ENCODE measurements at regions not wholly inside any gene's neighbourhood (a gene's known extent, or its start where the extent isn't known, plus 50 kb on each side); places are given as distances from the start of the nearest gene placed in this dataset.
A peak's percentile ranks its signal among the peaks of the same experiment; 100 is the strongest.
"Not testable (repeated sequence)": the region's sequence is repeated elsewhere in the genome, so short reads cannot be mapped to it uniquely, and the experiment has no call there.

DNA sequence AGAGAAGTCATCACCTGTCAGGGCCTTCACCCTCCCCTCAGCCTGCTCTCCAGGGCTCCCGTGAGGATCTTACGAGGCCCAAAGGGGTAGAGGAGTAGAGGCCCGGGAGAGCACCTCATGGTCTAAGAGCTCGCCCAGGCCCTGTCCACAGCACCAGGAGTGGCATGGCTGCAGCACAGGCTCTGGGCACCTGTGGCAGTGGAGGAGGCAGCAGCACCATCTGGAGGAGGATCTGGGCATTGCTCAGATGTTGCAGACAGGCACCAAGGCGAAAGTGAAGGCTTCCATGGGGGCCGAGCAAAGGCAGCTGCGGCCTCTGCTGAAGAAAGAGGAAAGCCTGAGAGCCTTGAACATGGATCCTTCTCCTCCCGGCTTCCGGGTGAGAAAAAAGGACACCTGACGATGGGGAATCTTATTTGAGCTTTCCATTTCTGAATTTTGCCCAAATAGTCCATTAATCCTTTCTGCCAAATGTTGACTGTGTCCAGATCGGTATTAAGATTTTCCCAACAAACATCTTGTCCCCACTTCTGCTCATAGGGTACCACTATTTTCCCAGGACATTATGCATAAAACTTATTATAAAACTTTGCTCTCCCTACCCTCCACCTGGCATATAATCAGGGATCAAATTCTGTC, 604.7 kb downstream of the PTPRC start:
- peak; percentile 80 for DNase-seq

DNA sequence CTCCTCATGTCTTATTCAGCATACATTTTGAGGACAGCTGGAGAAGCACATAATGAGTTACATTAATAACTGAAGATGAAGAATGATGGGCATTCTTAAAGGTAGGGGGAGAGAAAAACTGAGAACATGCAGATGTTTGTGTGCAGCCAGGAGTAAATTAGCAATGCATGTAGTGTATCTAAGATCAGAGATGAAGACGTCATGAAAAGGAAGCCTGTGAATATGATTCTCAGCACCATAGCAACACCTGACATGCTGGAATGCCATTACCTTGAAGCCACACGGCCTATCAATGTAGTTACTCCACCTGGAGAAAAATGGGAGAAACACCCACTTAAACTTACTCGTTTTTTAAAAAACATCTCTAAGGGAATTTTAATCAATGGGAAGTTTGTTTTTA, 607.1 kb downstream of the PTPRC start:
- DNase-seq = no peak

DNA sequence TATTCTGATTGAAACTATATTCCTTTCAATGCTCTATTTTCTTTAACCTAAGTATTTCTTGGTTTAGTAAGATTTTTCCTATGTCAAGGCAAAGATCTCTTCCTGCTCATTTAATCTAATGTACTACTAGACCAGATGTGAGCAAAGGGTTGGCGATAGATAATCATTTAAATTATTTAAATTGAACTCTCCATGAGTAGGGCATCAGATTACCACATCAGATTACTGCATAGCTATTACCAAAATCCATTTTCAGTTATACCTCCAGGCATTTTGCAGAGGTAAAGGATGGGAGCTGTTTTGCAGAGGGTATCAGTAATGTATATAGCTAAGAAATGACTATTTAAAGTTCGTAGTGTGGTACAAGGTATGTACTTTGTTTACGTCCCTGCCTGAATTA, 607.9 kb downstream of the PTPRC start:
- no peak for DNase-seq

- DNase-seq = no peak
Observed at GRCh38 chr1:199247891-199248290, 609.1 kb downstream of the PTPRC start.

GRCh38 chr1:199254040-199254439, 615.2 kb downstream of the PTPRC start:
- not testable (repeated sequence) for DNase-seq

DNA sequence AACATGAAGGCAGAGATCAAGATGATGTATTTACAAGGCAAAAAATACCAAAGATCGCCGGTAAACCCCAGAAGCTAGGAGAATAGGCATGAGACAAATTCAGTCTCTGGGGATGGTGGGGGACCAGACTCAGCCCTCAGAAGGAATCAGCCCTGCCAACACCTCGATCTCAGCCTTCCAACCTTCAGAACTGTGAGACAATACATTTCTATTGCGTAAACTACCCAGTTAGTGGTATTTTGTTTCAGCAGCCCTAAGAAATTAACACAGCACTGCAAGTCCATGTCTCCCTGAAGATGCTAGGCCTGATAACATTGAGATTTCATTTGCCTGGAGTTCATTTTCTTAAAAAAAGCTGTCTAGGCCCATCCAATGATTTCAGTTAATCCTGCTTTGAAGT, 622.5 kb downstream of the PTPRC start:
- DNase-seq = no peak

GRCh38 chr1:199264283-199264682, 625.4 kb downstream of the PTPRC start:
- no peak for DNase-seq

- DNase-seq = no peak
Observed at GRCh38 chr1:199264911-199265310, 626.1 kb downstream of the PTPRC start.

DNA sequence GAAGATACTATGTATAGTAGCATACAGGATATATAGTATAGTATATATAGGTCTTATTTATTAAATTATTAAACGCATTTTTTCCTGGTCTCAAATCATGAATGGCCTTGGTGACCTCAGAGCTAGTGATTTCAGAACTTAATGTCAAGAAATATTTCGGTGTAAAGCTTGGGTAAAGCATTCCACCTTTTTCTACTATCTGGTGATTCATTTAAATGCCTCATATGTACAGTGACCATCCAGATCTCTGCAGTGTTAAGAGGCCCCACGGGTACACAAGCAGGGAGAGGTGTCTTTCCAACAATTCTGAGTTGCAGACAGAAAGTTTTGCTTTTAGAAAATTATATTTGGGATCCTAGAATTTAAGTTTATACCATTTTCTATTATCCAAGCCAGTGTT, 626.5 kb downstream of the PTPRC start:
- DNase-seq = no peak

- DNase-seq = no peak
Observed at GRCh38 chr1:199269241-199269640, 630.4 kb downstream of the PTPRC start.

DNA sequence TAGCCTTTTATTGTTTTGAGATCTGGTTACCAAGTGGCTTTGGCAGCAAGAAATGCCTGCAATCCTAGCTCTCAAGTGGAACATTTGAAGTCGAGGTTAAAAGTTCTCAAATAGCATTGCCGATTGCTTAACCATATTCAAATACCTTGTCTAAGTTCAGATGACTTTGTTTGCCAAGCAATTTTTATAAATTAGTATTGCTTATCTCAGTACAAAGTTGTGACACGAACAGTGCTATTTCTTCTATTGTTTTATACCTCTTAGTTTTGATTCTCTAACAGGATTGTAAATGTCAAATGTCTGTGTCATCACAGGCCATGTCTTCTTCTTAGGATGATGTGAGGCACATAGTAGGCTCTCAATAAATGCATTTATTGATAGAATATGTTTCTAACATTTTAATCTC, 633.3 kb downstream of the PTPRC start:
- no peak for DNase-seq

- DNase-seq = no peak
Observed at GRCh38 chr1:199272628-199273086, 633.8 kb downstream of the PTPRC start.

- no peak for DNase-seq
Observed at GRCh38 chr1:199273837-199274379, 635.1 kb downstream of the PTPRC start.

GRCh38 chr1:199279067-199279466, 640.2 kb downstream of the PTPRC start:
- no peak for DNase-seq

DNA sequence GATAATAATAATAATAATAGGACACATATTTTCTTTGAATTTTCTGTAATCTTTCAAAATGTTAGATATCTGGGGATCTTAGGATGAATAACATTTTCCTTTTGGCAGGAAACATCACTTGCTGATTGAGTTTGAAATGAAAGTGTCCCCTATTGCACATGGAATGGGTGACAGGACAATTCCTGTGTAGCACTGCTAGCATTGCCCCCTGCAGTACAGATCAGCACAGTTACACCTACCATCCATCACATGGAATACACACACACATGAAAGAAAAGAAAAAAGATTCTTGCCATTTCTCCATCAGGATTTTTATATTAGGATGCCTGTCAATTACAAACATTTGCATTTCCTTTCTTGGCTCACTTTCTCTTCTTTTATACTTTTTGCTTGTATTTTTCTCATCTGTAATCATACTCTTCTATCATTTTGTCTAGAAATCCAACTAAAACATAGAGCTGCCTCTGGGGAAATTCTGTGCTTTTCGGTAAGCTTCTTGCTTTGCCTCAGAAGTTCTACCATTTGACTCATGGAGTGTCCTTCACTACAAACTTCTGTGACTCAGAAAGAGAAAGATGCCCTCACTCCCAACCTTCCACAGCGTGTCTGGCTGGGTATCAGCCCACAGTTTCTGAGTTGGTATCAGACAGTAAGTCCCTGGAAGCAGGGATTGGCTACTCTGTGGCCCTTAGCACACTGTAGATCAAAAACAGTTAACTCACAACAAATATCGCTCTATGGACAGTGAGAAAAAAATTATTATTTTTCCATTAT, 641.2 kb downstream of the PTPRC start:
- DNase-seq = no peak

- no peak for DNase-seq
Observed at GRCh38 chr1:199282751-199283305, 644.0 kb downstream of the PTPRC start.

- DNase-seq = no peak
Observed at GRCh38 chr1:199283794-199284193, 645.0 kb downstream of the PTPRC start.

DNA sequence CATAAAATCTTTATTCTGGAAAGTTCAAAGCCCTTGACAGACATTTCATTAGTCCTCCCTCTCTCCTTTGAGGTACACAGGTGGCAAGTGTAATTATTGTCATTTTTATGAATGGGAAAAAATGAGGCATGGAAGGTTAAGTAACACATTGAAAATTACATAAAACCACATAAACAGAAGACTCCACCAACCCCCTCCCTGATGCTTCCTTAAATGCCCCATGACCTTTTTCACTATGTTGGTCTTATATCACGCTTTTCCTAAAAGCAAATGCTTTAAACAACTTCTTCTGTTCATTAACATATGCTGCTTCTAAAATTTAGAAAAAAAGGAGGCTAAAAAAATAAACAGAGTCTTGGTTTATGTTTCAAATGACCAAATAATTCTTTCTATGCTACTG, 648.4 kb downstream of the PTPRC start:
- DNase-seq = no peak

DNA sequence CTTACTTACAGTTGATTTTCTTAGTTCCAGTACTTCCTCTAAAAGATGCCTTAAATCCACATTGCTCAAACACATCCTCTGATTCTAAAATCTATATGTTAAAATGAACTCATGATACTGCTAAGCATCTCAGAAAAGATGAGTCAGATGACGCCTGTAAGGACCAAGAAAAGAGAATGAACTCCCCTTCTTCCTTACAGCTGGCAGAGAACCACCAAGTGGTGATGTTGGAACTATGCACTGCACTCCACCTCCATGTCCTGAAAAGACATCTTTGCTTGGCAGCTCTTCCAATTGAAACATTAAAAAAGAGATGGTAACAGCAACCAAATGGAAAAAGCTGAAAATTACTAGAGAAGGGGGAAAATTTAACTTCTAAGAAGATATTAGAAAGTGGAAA, 648.8 kb downstream of the PTPRC start:
- no peak for DNase-seq

GRCh38 chr1:199290186-199290585, 651.3 kb downstream of the PTPRC start:
- no peak for DNase-seq

- no peak for DNase-seq
Observed at GRCh38 chr1:199291022-199291740, 652.3 kb downstream of the PTPRC start.

DNA sequence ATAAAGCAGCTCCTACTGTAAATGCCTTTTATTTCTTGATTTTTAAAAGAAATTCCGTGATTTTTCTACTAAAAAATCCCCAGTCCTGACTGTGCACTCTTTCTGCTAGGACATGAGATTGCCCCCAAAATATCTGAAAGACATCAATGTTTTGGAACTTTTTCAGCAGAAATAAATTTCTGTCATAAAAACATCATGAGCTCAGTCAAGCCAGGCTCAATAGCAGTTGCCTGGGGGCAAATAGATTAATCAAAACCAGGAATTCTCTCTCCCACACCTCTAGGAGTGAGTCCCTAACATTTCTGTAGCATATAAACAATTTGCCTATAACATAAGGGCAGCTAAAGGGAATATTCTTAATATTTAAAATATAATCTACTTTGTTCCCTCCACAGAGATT, 654.1 kb downstream of the PTPRC start:
- DNase-seq = no peak

- DNase-seq = no peak
Observed at GRCh38 chr1:199295107-199295506, 656.3 kb downstream of the PTPRC start.
